Endodermal cell (in vitro differentiated cells): ENCODE measurements at regions not wholly inside any gene's neighbourhood (a gene's known extent, or its start where the extent isn't known, plus 50 kb on each side); places are given as distances from the start of the nearest gene placed in this dataset.

Source experiments
- DNase-seq: peaks from one replicate; pipeline ENCODE4 v3.0.0-alpha.2; 2017
- H3K27ac ChIP-seq: 2 replicates; pipeline ENCODE4 v1.5.1; 2013; ENCODE audit warnings: mild to moderate bottlenecking, low read depth, low read length, moderate library complexity
- H3K27me3 ChIP-seq: 2 replicates; pipeline ENCODE4 v1.6.1; 2013; ENCODE audit warnings: mild to moderate bottlenecking, low read length, moderate library complexity; ENCODE audit not compliant: insufficient read depth, control insufficient read depth, poor library complexity, severe bottlenecking
- H3K36me3 ChIP-seq: 2 replicates; pipeline ENCODE4 v1.7.0; 2013; ENCODE audit warnings: mild to moderate bottlenecking, low read length, moderate library complexity; ENCODE audit not compliant: control insufficient read depth, insufficient read depth
- H3K4me1 ChIP-seq: one replicate; pipeline ENCODE4 v1.7.0; 2013; ENCODE audit warnings: low read length; ENCODE audit not compliant: control insufficient read depth, insufficient read depth
- H3K4me3 ChIP-seq: 2 replicates; pipeline ENCODE4 v1.5.1; 2013; ENCODE audit warnings: mild to moderate bottlenecking, low read length, moderate library complexity
- H3K9ac ChIP-seq: 2 replicates; pipeline ENCODE4 v1.6.1; 2013; ENCODE audit warnings: mild to moderate bottlenecking, low read length, moderate library complexity; ENCODE audit not compliant: poor library complexity, severe bottlenecking; ENCODE audit errors: extremely low read depth
- H3K9me3 ChIP-seq: 2 replicates; pipeline ENCODE4 v1.6.1; 2013; ENCODE audit warnings: mild to moderate bottlenecking, low read length, moderate library complexity; ENCODE audit not compliant: control insufficient read depth
- H3K27ac Mint-ChIP-seq: 2 replicates; pipeline ENCODE4 v1.8.0; 2020; ENCODE audit warnings: mixed read lengths
- H3K27me3 Mint-ChIP-seq: 2 replicates; pipeline ENCODE4 v1.8.0; 2021; ENCODE audit warnings: mild to moderate bottlenecking, mixed read lengths; ENCODE audit not compliant: insufficient read depth
- H3K36me3 Mint-ChIP-seq: 2 replicates; pipeline ENCODE4 v1.8.0; 2020; ENCODE audit warnings: low read depth, mixed read lengths
- H3K4me1 Mint-ChIP-seq: 2 replicates; pipeline ENCODE4 v1.8.0; 2020; ENCODE audit warnings: mixed read lengths
- H3K4me3 Mint-ChIP-seq: 2 replicates; pipeline ENCODE4 v1.8.0; 2020; ENCODE audit warnings: mild to moderate bottlenecking, moderate library complexity, mixed read lengths
- H3K9me3 Mint-ChIP-seq: 2 replicates; pipeline ENCODE4 v1.8.0; 2020; ENCODE audit warnings: mild to moderate bottlenecking, mixed read lengths
- CTCF ChIP-seq: fragments of 200-600 bp; sonication (generic); conservative IDR thresholded peaks from 2 replicates; pipeline ENCODE4 v1.5.0; 2021; ENCODE audit warnings: antibody characterized with exemption, mild to moderate bottlenecking
- WGBS, 2 experiments: methylation state at CpG; one replicate each; pipeline versions ENCODE4 v1.1.5 to v1.1.7; 2013; ENCODE audit warnings: missing lambda C conversion rate in 2 of 2, mixed read lengths in 1 of 2; ENCODE audit not compliant: insufficient coverage in 1 of 2, insufficient read length in 1 of 2; 5-methylcytosine and 5-hydroxymethylcytosine counted together

DNA sequence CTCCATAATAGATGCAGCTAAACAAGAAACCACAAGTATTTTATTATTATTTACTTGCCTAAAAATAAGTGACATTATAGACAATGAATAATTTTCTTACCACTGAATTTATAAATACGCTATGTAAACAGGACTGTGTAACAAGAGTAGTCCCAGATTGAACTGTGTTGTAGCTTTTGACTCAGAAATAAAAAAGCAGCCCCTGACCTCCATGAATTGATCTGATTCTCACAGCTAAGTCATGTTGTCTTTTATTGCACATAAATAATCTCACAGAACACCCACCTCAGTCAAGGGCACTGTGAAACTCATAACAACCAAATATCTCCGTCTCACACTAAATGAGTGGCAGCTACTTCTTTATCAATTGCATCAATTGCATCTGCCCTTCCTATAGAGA, 171.6 kb downstream of the TMX3 start:
- peaks cover 8% of the 10 kb centered on the region for H3K9me3 Mint-ChIP-seq
- peaks cover 7% of the 10 kb centered on the region for H3K4me1 Mint-ChIP-seq
- 88% methylated on average over 2 of the region's 2 CpGs; no CpG with 5 or more reads in 1 of the 2 experiments for WGBS, 2 experiments
- TF ChIP-seq CTCF = no peak
- Histone ChIP-seq H3K27me3 (no peaks in the 10 kb centered on the region), H3K36me3 (no peaks in the 10 kb centered on the region), H3K27ac (no peak overlapping the region), H3K4me1 (no peaks in the 10 kb centered on the region), H3K9ac (no peak overlapping the region), H3K4me3 (no peak overlapping the region), H3K9me3 (peaks cover 3% of the 10 kb centered on the region)
- H3K27me3 Mint-ChIP-seq = no peaks in the 10 kb centered on the region
- no peak for DNase-seq
- H3K27ac Mint-ChIP-seq = no peak overlapping the region
- H3K36me3 Mint-ChIP-seq = no peaks in the 10 kb centered on the region
- H3K4me3 Mint-ChIP-seq = no peak overlapping the region

DNA sequence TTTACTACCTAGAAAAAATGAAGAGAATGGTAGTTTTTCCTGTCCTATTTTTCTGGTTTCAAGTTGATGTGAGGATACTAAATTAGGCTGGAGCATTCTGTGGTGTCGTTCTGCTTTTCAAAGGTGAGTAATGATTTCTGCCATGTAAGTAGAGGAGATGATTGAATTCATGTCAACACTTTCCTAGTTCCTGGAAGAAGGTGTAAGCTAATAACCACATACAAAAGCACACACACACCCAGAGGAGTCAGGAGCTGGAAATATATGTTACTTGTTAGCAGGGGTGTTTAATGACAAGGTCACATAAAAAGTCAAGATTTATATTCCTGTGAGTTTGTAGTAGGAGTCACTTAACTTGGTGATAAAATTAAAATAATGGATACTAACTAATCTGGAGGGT, 172.1 kb downstream of the TMX3 start:
- H3K4me3 Mint-ChIP-seq = no peak overlapping the region
- no peaks in the 10 kb centered on the region for H3K36me3 Mint-ChIP-seq

GRCh38 chr18:68533641-68534040, 181.3 kb downstream of the TMX3 start:
- no peaks in the 10 kb centered on the region for H3K36me3 ChIP-seq
- H3K9me3 ChIP-seq = no peaks in the 10 kb centered on the region
- Mint-ChIP-seq H3K36me3 (no peaks in the 10 kb centered on the region), H3K9me3 (no peaks in the 10 kb centered on the region), H3K4me1 (peaks cover 14% of the 10 kb centered on the region), H3K4me3 (no peak overlapping the region), H3K27ac (no peak overlapping the region), H3K27me3 (peaks cover 34% of the 10 kb centered on the region)
- no peak for DNase-seq
- H3K27me3 ChIP-seq = no peaks in the 10 kb centered on the region
- WGBS, 2 experiments = 75 to 97% methylated on average over 2 of the region's 2 CpGs
- no peak overlapping the region for H3K9ac ChIP-seq
- H3K27ac ChIP-seq = no peak overlapping the region
- no peak for TF ChIP-seq CTCF
- no peaks in the 10 kb centered on the region for H3K4me1 ChIP-seq
- no peak overlapping the region for H3K4me3 ChIP-seq

More for the DNA sequence above, 172.1 kb downstream of the TMX3 start:
- Histone ChIP-seq H3K27ac (no peak overlapping the region), H3K27me3 (no peaks in the 10 kb centered on the region), H3K9me3 (peaks cover 3% of the 10 kb centered on the region), H3K4me1 (no peaks in the 10 kb centered on the region), H3K9ac (no peak overlapping the region), H3K4me3 (no peak overlapping the region), H3K36me3 (no peaks in the 10 kb centered on the region)
- H3K27ac Mint-ChIP-seq = no peak overlapping the region
- H3K9me3 Mint-ChIP-seq = peaks cover 8% of the 10 kb centered on the region
- no peaks in the 10 kb centered on the region for H3K27me3 Mint-ChIP-seq
- DNase-seq = no peak
- H3K4me1 Mint-ChIP-seq = peaks cover 3% of the 10 kb centered on the region
- 92% methylated on average over 1 of the region's 1 CpG; no CpG with 5 or more reads in 1 of the 2 experiments for WGBS, 2 experiments
- no peak for TF ChIP-seq CTCF
